SK-N-SH treated with all-trans-retinoic acid at 6 μM for 48 hours (cell line): ENCODE measurements at regions not wholly inside any gene's neighbourhood (a gene's known extent, or its start where the extent isn't known, plus 50 kb on each side); places are given as distances from the start of the nearest gene placed in this dataset.
A peak's percentile ranks its signal among the peaks of the same experiment; 100 is the strongest.
"Not testable (repeated sequence)": the region's sequence is repeated elsewhere in the genome, so short reads cannot be mapped to it uniquely, and the experiment has no call there.

Source experiments
- ATAC-seq: fragments of 200-7000 bp; cut with Tn5 transposase; 3 replicates; pipeline ENCODE4 v1.9.1; 2020; ENCODE audit warnings: mild to moderate bottlenecking, moderate library complexity
- ARNTL ChIP-seq: fragments of 450-650 bp; formaldehyde crosslinking; IDR thresholded peaks from 2 replicates; pipeline ENCODE4 v1.5.0; 2020; ENCODE audit warnings: low read depth, mild to moderate bottlenecking, moderate library complexity, borderline replicate concordance
- BACH2 ChIP-seq: fragments of 250-450 bp; sonication (Bioruptor Pico); IDR thresholded peaks from 2 replicates; pipeline ENCODE4 v1.9.0; 2021; ENCODE audit warnings: mild to moderate bottlenecking, borderline replicate concordance
- CREB5 ChIP-seq: fragments of 250-450 bp; sonication (Bioruptor Pico); IDR thresholded peaks from 2 replicates; pipeline ENCODE4 v1.5.1; 2020; ENCODE audit warnings: low read depth, mild to moderate bottlenecking, moderate library complexity
- CSDC2 ChIP-seq: fragments of 250-450 bp; sonication (Bioruptor Pico); IDR thresholded peaks from 2 replicates; pipeline ENCODE4 v1.5.0; 2020; ENCODE audit warnings: mild to moderate bottlenecking, moderate library complexity
- CSRNP3 ChIP-seq: fragments of 250-450 bp; sonication (Bioruptor Pico); IDR thresholded peaks from 2 replicates; pipeline ENCODE4 v1.5.1; 2021; ENCODE audit warnings: mild to moderate bottlenecking, moderate library complexity
- ESRRG ChIP-seq: fragments of 250-450 bp; sonication (Bioruptor Pico); IDR thresholded peaks from 2 replicates; pipeline ENCODE4 v1.6.1; 2021; ENCODE audit warnings: mild to moderate bottlenecking
- GLIS3 ChIP-seq: fragments of 250-450 bp; sonication (Bioruptor Pico); IDR thresholded peaks from 2 replicates; pipeline ENCODE4 v1.5.0; 2020; ENCODE audit warnings: mild to moderate bottlenecking, moderate library complexity
- ISL1 ChIP-seq: fragments of 250-450 bp; sonication (Bioruptor Pico); IDR thresholded peaks from 2 replicates; pipeline ENCODE4 v2.1.2; 2022; ENCODE audit warnings: mild to moderate bottlenecking, moderate library complexity
- OSR1 ChIP-seq: fragments of 250-450 bp; sonication (Bioruptor Pico); IDR thresholded peaks from 2 replicates; pipeline ENCODE4 v1.8.0; 2022; ENCODE audit warnings: moderate library complexity, mild to moderate bottlenecking, inconsistent platforms
- PATZ1 ChIP-seq: fragments of 250-450 bp; sonication (Bioruptor Pico); IDR thresholded peaks from 2 replicates; pipeline ENCODE4 v1.8.0; 2020; ENCODE audit warnings: mild to moderate bottlenecking, moderate library complexity, borderline replicate concordance
- PPARA ChIP-seq: fragments of 250-450 bp; sonication (Bioruptor Pico); IDR thresholded peaks from 2 replicates; pipeline ENCODE4 v1.5.0; 2020; ENCODE audit warnings: mild to moderate bottlenecking, borderline replicate concordance
- RARB ChIP-seq: fragments of 250-450 bp; sonication (Bioruptor Pico); IDR thresholded peaks from 2 replicates; pipeline ENCODE4 v1.8.0; 2021; ENCODE audit warnings: mild to moderate bottlenecking, moderate library complexity
- SNAI2 ChIP-seq: fragments of 250-450 bp; sonication (Bioruptor Pico); IDR thresholded peaks from 2 replicates; pipeline ENCODE4 v1.5.0; 2020; ENCODE audit warnings: mild to moderate bottlenecking, moderate library complexity
- TCF4 ChIP-seq: fragments of 250-450 bp; sonication (Bioruptor Pico); IDR thresholded peaks from 2 replicates; pipeline ENCODE4 v1.8.0; 2021; ENCODE audit warnings: mild to moderate bottlenecking, moderate library complexity, borderline replicate concordance
- TOX ChIP-seq: fragments of 250-450 bp; sonication (Bioruptor Pico); IDR thresholded peaks from 2 replicates; pipeline ENCODE4 v1.8.0; 2021; ENCODE audit warnings: mild to moderate bottlenecking, moderate library complexity, borderline replicate concordance
- TSHZ2 ChIP-seq: fragments of 250-450 bp; sonication (Bioruptor Pico); IDR thresholded peaks from 2 replicates; pipeline ENCODE4 v1.5.0; 2020; ENCODE audit warnings: mild to moderate bottlenecking, moderate library complexity
- ZC3H10 ChIP-seq: fragments of 250-450 bp; sonication (Bioruptor Pico); IDR thresholded peaks from 2 replicates; pipeline ENCODE4 v1.5.1; 2021; ENCODE audit warnings: mild to moderate bottlenecking, moderate library complexity
- ZFP3 ChIP-seq: fragments of 250-450 bp; sonication (Bioruptor Pico); IDR thresholded peaks from 2 replicates; pipeline ENCODE4 v1.5.0; 2020; ENCODE audit warnings: mild to moderate bottlenecking, moderate library complexity
- ZFP30 ChIP-seq: fragments of 450-650 bp; formaldehyde crosslinking; IDR thresholded peaks from 2 replicates; pipeline ENCODE4 v1.5.0; 2022; ENCODE audit warnings: mild to moderate bottlenecking, moderate library complexity
- ZNF565 ChIP-seq: fragments of 450-650 bp; formaldehyde crosslinking; conservative IDR thresholded peaks from 2 replicates; pipeline ENCODE4 v1.5.0; 2020; ENCODE audit warnings: low read depth, mild to moderate bottlenecking, moderate library complexity
- ZNF70 ChIP-seq: fragments of 450-650 bp; formaldehyde crosslinking; IDR thresholded peaks from 2 replicates; pipeline ENCODE4 v1.5.0; 2020; ENCODE audit warnings: mild to moderate bottlenecking, moderate library complexity
- ZNF8 ChIP-seq: fragments of 450-650 bp; formaldehyde crosslinking; IDR thresholded peaks from 2 replicates; pipeline ENCODE4 v1.5.0; 2020; ENCODE audit warnings: mild to moderate bottlenecking, moderate library complexity

- ATAC-seq = no peak
- TF ChIP-seq ZFP30 (CRISPR knock-in tag) (no peak), ZNF70 (no peak), CREB5 (CRISPR knock-in tag) (no peak), ESRRG (no peak), SNAI2 (CRISPR knock-in tag) (no peak), TSHZ2 (no peak), TCF4 (CRISPR knock-in tag) (no peak), PATZ1 (CRISPR knock-in tag) (no peak), OSR1 (CRISPR knock-in tag) (no peak), CSRNP3 (CRISPR knock-in tag) (no peak), ZNF8 (CRISPR knock-in tag) (no peak), CSDC2 (CRISPR knock-in tag) (no peak), ZC3H10 (CRISPR knock-in tag) (no peak), PPARA (CRISPR knock-in tag) (no peak), ZNF565 (CRISPR knock-in tag) (no peak), RARB (no peak), TOX (CRISPR knock-in tag) (no peak)
These were observed 1370.4 kb downstream of the GRIK2 start for GRCh38 chr6:102763891-102764290.

- no peak for ATAC-seq
These were observed 1368.4 kb downstream of the GRIK2 start for GRCh38 chr6:102761872-102762271.

GRCh38 chr6:102759415-102759814 is 1365.9 kb downstream of the GRIK2 start:
- ATAC-seq = no peak
- TF ChIP-seq TOX (CRISPR knock-in tag) (no peak), ARNTL (no peak), SNAI2 (CRISPR knock-in tag) (no peak), GLIS3 (CRISPR knock-in tag) (no peak), BACH2 (no peak), PPARA (CRISPR knock-in tag) (no peak), OSR1 (CRISPR knock-in tag) (no peak), ZFP30 (CRISPR knock-in tag) (no peak), ZC3H10 (CRISPR knock-in tag) (no peak), CSRNP3 (CRISPR knock-in tag) (no peak), CSDC2 (CRISPR knock-in tag) (no peak), PATZ1 (CRISPR knock-in tag) (no peak), ESRRG (no peak), ZFP3 (CRISPR knock-in tag) (no peak)

More at GRCh38 chr6:102761872-102762271, 1368.4 kb downstream of the GRIK2 start:
- TF ChIP-seq CSDC2 (CRISPR knock-in tag) = no peak
- TF ChIP-seq ISL1 = peak; percentile 81
- no peak for TF ChIP-seq SNAI2 (CRISPR knock-in tag)
- no peak for TF ChIP-seq ZFP30 (CRISPR knock-in tag)
- 0 out of 2 replicates have a peak, but pooled peaks have one; percentile 19 for TF ChIP-seq TCF4 (CRISPR knock-in tag)
- TF ChIP-seq OSR1 (CRISPR knock-in tag) = no peak
- TF ChIP-seq ESRRG = no peak
- TF ChIP-seq ZFP3 (CRISPR knock-in tag) = no peak

GRCh38 chr6:102758536-102758935 is 1365.0 kb downstream of the GRIK2 start:
- not testable (repeated sequence) for ATAC-seq
